Adrenal gland (tissue), 5 donors: ENCODE measurements at regions not wholly inside any gene's neighbourhood (a gene's known extent, or its start where the extent isn't known, plus 50 kb on each side); places are given as distances from the start of the nearest gene placed in this dataset.

Experiments
- POLR2A ChIP-seq, 2 donors: fragments of 450-650 bp; IDR thresholded peaks; one replicate each; pipeline ENCODE4 v1.6.1; 2017; ENCODE audit warnings: antibody characterized with exemption in 2 of 2, mild to moderate bottlenecking in 2 of 2, moderate library complexity in 1 of 2
- TF ChIP-seq, protein P1 (sequence below), 6 experiments: fragments of 450-650 bp in 4 of 6; fragments of 200-600 bp in 2 of 6; sonication (generic) in 1 of 6; IDR thresholded peaks; 1 replicate in 5 of 6; 2 replicates in 1 of 6; pipeline versions ENCODE4 v1.5.1 to v1.8.0; 2016 to 2021; ENCODE audit warnings: antibody characterized with exemption in 6 of 6, mild to moderate bottlenecking in 2 of 6, moderate library complexity in 1 of 6
- donor health status: DM: no; HTN: no; CAD: no.

DNA sequence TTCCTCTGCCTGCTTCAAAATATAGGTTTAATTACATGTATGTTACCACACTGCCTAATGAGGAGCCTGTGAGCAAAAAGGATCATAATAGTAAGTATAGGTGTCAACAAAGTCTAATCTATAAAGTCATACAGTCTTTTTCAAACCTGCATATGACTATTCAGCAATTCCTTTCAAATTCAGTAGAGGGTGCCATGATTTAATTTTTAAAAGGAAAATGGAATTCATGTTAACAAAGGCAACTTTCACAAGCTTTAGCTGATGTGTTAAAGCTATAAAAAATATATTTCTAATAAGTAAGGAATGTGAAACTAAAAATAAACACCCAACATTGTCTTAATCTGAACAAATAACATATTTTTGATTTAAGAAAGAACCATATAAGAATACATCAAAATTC lies 52.1 kb downstream of the MPP7 start:
- TF ChIP-seq, protein P1, sequence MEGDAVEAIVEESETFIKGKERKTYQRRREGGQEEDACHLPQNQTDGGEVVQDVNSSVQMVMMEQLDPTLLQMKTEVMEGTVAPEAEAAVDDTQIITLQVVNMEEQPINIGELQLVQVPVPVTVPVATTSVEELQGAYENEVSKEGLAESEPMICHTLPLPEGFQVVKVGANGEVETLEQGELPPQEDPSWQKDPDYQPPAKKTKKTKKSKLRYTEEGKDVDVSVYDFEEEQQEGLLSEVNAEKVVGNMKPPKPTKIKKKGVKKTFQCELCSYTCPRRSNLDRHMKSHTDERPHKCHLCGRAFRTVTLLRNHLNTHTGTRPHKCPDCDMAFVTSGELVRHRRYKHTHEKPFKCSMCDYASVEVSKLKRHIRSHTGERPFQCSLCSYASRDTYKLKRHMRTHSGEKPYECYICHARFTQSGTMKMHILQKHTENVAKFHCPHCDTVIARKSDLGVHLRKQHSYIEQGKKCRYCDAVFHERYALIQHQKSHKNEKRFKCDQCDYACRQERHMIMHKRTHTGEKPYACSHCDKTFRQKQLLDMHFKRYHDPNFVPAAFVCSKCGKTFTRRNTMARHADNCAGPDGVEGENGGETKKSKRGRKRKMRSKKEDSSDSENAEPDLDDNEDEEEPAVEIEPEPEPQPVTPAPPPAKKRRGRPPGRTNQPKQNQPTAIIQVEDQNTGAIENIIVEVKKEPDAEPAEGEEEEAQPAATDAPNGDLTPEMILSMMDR (IDR thresholded peaks at IDR 0.05), result peak; percentile 29 to 70 (median 62)
- no peak for TF ChIP-seq POLR2A (IDR thresholded peaks at IDR 0.05)
